NCI-H524 (cell line): ENCODE measurements at regions not wholly inside any gene's neighbourhood (a gene's known extent, or its start where the extent isn't known, plus 50 kb on each side); places are given as distances from the start of the nearest gene placed in this dataset.
"Not testable (repeated sequence)": the region's sequence is repeated elsewhere in the genome, so short reads cannot be mapped to it uniquely, and the experiment has no call there.

Experiments used
- DNase-seq, 2 experiments: peaks; one replicate each; lab custom pipeline; 2025; lab: John Stamatoyannopoulos, UW

GRCh38 chr1:30123896-30124295 lies 599.5 kb downstream of the MATN1 start:
- no peak for DNase-seq

DNA sequence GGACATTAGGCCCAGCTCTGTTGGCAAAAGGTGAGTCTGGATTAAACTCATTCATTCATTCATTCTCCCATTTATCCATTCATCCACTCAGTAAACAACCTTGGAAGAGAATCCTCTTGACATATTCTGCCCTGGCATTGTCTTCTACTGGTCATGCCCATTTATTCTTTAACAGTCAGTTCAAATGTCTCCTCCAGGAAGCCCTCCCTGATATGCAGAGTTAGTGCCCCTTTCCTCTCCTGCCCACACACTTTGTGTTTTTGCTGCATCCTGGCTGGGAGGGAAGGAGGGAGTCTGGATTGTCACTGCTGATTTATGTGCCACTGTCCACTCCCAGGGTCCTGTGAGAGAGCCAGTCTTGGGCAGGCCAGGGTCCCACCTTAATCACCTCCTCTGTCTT lies 600.3 kb downstream of the MATN1 start:
- no peak for DNase-seq

DNA sequence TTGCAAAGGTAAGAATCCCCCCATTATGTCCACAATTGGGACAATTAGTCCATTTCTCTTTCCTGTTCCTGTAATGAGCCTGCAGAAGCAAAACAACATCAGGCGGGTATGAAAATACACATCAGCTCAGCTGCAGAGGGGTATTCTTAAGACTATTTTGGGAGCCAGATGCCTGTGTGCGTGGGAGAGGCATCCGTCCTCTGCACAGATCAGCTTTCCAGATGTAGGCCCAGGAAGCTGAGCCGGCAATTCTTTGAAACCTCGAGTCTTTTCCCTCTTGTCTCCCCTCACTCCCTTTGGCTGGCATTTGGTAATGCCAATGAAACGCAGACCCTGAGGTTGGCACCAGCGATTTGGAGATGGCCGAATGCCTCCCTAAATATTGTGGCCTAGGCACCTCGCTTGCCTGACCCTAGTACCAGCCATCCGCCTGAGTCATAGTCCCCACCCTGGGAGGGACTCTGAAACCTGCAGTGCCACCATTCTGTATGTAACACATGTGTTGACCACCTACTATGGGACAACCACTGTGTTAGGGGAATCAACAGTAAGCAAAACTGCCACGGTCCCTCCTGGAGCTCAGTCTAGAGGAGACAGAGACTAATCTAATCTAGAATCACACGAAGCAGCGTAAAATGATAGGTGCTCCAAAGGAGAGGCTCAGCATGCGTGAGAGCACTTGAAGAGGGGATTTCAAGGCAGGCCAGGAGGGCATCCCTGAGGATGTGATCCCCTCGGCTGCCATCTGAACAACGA lies 603.0 kb downstream of the MATN1 start:
- DNase-seq, result peak; percentile 40 to 90

DNA sequence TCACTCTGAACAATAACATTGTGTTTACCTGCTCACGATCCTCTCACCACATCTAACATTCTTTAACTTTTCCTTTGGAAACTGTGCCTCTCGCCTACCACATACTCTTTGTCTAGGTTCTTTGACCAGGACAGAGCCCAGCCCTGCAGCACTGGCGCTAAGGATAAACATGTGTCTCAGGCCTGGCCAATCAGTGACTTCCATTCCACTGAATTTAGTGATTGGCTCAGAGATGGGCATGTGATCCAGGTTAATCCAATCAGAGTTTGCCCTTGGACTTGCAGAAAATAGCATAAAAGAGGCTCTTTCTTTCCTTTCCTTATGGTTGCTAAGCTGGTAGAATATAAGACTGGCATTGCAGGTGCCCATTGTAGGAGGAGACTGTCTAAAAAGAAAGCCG lies 605.7 kb downstream of the MATN1 start:
- no peak for DNase-seq

GRCh38 chr1:30111431-30111830 lies 612.0 kb downstream of the MATN1 start:
- peak; percentile 21 to 68 for DNase-seq

DNA sequence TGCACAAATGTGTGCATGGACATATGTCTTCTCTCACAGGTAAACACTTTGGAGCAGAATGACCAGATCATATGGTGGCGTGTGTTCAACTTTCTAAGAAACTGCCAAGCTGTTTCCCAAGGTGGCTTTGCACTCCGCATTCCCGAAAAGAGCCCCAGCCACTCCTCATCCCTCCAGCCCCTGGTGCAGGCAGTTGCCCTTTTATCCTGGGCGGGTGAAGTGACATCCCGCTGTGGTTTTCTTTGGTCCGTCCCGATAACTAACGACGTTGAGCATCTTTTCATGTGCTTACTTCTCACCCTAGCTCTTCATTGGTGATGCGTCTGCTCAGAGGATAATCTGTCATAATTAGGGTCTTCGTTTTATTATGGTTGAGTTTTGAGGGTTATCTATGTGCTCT lies 612.5 kb downstream of the MATN1 start:
- peak in 1 of 2 experiments; percentile 39 for DNase-seq

DNA sequence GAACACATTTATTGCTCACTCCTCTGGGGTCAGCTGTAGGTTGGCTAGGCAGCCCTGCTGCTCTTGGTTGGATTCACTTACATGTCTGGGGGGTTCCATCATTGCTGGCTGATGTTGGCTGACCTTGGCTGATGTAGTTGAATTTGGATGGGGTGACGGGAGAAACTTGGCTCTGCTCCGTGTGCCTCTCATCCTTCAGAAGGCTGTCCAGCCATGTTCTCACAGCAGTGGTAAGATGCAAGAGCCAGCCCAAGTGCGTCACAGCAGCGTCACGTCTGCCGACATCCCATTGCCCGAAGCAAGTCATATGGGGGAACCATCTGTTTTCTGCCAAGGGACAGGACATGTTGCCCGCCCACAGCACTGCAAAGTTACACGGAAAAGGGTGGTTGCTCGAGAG lies 613.5 kb downstream of the MATN1 start:
- peak; percentile 33 to 77 for DNase-seq

GRCh38 chr1:30108186-30108585 lies 615.2 kb downstream of the MATN1 start:
- no peak for DNase-seq

DNA sequence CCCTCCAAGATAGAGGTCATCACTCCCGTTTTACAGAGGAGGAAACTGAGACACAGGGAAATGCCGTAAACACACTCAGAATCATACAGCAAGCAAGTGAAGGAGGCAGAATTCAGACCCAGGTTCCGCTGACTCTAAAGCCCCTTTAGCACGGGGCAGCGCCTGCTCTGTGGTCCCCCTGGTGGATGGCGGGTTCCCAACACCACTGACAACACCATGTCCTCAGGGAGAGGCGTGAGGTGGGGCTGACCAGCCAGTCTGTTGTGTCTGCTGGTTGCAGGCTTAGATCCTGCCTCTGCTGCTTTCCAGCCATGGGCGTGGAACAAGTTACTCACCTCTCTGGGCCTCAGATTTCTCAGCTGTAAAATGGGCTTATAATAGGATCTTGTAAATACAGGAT lies 617.3 kb downstream of the MATN1 start:
- peak; percentile 51 to 69 for DNase-seq

- no peak for DNase-seq
These were observed 618.8 kb downstream of the MATN1 start for GRCh38 chr1:30104551-30104950.

DNA sequence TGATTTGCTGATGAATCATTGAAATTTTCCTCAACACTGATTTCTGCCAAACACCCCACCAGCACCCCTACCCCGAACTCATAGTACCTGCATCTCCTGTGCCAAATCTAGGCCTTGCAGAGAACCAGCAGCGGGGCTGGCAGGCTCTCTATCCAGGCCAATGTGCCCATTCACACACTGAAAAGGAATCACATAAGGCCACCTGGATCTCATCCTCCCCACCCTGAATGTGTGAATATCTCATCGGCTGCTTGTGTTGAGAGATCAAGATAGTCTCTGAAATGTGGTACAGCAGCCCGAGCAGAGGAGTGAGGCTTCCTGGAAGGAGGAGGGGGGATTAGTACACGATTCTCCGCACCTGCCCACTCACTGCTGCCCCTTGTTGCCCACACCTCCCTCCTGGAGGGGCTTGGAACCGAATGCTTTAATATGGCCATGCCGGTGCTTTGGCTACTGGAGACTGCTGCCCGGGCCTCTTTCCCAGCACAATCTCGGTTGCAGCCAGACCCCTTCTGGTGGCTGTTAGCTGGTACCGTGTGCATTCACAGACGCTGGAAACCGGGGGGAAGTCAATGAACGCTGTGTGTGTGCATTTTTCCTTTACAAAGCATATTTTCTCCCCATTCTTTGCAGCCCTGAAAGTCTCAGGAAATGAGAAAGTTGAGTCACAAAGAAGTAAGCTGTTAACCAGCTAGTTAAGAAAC lies 619.5 kb downstream of the MATN1 start:
- no peak for DNase-seq

GRCh38 chr1:30102605-30103004 lies 620.8 kb downstream of the MATN1 start:
- no peak for DNase-seq

DNA sequence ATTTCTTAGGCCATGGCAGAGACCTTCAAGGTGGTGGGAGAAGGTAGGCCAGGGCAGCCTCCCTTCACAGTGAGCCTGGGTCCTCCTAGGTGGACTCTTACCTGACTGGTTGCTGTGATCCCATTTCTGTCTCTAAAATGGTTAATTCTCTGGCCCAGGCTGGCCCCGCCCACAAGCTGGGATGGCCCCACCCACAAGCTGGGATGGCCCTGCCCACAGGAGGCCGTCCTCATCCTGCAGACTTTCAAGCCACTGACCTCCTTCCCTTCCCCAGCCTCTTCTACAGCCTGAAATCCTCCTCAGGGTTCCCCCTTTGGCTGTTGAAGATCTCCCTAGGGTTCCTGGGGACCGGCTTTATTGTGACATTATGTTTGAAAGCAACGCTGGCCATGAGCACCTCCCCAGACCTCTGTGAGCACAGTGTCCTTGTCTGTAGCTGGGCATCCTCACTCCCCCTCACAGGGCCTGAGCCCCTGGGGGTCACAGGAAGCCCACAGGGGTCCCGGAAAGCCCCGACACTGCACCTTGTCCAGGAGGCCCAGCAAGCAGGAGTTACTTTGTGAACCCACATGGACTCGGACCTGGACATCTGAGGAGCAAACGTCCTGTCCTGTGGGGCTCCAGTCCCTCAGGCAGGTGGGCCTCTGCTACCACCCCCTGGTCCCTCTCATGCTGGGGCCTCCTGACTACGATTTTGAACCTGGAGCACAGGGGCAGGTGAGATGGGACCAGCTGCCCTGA lies 621.7 kb downstream of the MATN1 start:
- DNase-seq, result no peak

DNA sequence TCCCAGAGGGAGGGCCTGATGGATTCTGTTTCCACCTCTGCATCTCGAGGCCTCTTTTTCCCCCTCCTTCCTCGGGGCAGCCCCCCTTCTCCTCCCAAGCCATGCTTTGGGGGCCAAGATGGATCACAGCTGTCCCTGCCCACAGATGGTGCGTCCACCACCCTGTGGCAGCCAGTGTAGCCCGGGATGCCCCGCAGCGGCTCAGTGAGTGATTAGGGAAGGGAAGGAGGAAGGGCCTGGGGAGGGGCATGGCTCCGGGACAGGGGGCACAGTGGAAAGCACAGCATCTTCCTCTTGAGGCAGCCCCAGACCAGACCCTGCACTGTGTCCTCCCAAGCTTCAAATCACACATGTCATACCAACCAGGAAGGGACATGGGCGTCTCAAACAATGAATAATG lies 622.4 kb downstream of the MATN1 start:
- DNase-seq, result peak in 1 of 2 experiments; percentile 17

DNA sequence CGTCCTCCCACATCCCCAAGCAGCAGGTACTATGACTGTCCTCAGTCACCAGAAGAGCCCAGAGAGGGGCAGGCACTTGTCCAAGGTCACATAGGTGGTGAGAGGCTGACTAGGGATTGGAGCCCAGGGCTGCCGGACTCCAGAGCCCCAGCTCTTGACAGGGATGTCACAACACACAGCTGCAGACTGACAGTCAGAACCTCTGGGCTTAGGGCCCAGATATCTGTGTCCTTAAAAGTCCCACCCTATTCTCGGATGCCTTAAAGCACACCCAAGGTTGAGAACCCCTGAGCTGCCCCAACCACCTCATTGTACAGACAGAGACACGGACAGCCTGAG lies 622.9 kb downstream of the MATN1 start:
- no peak for DNase-seq

DNA sequence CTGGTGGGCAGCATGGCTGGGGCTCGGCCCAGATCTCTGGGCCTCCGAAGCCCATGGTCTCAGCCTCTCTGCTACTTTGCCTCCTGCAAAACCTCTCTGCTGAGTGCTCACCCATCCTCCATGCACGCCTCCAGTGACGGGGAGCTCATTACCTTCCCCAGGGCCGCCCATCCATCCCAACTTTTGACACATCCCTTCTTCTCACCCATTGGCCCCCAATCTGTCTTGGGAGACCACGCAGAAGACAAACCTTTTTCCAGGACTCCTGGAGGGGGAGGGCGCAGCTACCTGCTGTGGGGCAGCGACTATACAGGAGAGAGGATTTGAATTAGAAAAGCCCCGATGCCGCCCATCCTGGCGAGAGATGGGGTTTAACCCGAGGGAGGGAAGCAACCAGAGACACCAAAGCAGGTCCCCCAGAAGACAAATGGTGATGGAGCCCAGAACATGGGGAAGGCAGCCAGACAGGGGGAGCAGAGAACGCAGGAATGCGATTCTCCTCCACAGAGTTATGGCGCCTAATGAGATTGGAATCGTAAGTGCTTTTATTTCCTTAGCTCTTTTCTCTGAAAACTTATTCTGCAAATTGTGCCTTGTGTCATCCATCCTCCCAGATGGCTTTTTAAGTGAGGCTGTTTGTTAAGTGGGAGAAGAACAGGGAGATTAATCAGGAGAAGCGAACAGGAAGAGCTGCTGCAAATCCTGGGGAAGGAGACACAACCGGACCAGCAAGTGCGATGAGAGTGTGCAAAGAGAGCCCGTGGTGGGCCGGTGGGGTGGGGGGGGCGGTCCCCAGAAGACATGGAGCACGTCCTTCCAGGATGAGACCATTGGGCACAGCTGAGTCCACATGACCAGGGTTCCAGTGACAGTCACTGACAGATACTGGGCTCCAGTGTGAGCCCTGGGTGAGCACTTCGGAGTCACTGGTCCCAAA lies 623.5 kb downstream of the MATN1 start:
- peak in 1 of 2 experiments; percentile 40 for DNase-seq

DNA sequence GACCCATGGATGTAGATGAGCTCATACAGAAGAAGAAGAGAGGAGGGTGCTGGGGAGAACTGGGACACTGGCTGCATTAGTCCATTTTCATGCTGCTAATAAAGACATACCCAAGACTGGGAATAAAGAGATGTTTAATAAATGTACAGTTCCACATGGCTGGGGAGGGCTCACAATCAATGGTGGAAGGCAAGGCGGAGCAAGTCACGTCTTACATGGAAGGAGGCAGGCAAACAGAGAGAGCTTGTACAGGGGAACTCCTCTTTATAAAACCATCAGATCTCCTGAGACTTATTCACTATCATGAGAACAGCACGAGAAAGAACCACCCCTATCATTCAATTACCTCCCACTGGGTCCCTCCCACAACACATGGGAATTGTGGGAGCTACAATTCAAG lies 625.5 kb downstream of the MATN1 start:
- DNase-seq, result not testable (repeated sequence)

DNA sequence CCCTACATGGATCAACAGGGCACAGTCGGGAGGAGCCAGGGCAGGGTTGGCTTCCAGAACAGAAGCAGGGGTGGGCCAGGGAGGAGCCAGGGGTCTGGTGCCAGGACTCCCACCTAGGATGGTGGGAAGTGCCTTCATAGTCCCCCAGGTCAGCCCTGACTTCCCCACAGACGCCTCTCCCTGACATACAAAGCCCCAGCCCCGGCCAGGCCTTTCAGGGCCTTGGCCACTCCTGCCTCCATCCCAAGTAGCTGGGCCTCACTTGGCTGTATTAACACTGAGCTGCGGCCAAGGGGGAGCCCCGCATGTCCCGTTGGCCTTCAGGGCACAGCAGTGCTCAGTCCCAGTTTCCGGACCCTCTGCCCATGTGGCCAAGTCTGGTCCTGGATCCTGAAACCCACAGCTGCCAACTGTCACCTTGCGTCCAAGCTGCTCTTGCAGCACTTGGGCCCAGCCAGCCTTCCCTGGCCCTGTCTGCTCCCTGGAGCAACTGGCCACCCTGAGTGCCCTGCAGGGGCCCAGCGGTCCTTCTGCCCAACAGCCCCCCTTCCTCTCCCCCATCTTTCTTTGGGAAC lies 627.8 kb downstream of the MATN1 start:
- no peak for DNase-seq

DNA sequence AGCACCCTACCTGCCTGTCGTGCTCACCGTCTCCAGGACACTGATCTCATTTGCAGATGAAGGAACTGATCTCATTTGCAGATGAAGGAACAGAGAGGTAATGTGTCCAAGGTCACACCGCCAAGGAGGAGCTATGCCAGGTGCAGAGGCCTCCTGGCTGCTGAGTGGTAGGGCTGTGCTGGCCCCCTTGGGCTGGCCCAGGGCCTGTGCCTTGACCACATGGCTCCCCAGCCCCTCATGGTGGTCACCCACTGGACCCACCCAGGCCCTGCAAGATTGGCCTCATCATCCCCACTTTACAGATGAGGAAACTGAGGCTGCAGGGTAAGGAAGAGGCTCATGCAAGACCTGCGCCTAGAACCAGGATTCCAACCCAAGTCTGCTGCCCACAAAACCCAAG lies 628.3 kb downstream of the MATN1 start:
- DNase-seq, result no peak

- no peak for DNase-seq
These were observed 631.1 kb downstream of the MATN1 start for GRCh38 chr1:30092051-30092858.
